ENCODE measurements at regions not wholly inside any gene's neighbourhood (a gene's known extent, or its start where the extent isn't known, plus 50 kb on each side); places are given as distances from the start of the nearest gene placed in this dataset.

- ATAC-seq (no peak), DNase-seq (no peak)
- H3K4me1 Mint-ChIP-seq, result no peaks in the 10 kb centered on the region
- H3K27ac Mint-ChIP-seq, result no peak overlapping the region
- no peak overlapping the region for H3K4me3 Mint-ChIP-seq
- POLR2A ChIA-PET, result no interaction called here
- peaks cover 0 to 14% (median 7%) of the 10 kb centered on the region in 9 donors for H3K9me3 Mint-ChIP-seq
- H3K27me3 Mint-ChIP-seq, result peaks cover 0 to 5% (median 0%) of the 10 kb centered on the region in 5 donors
- peaks cover 0 to 2% (median 0%) of the 10 kb centered on the region in 3 donors for H3K36me3 Mint-ChIP-seq
These were observed 420.1 kb upstream of the PAPPA start for GRCh38 chr9:115733318-115734110.

GRCh38 chr9:115739096-115739875, 414.3 kb upstream of the PAPPA start:
- H3K4me3 Mint-ChIP-seq, result no peak overlapping the region
- H3K4me1 Mint-ChIP-seq, result no peaks in the 10 kb centered on the region
- H3K36me3 Mint-ChIP-seq, result no peaks in the 10 kb centered on the region
- no peak for DNase-seq
- H3K27ac Mint-ChIP-seq, result no peak overlapping the region
- POLR2A ChIA-PET, result no interaction called here
- H3K9me3 Mint-ChIP-seq, result peaks cover 0 to 3% (median 0%) of the 10 kb centered on the region in 9 donors
- ATAC-seq, result no peak
- peaks cover 0 to 5% (median 0%) of the 10 kb centered on the region in 5 donors for H3K27me3 Mint-ChIP-seq

- H3K36me3 Mint-ChIP-seq, result no peaks in the 10 kb centered on the region
- no peaks in the 10 kb centered on the region for H3K4me1 Mint-ChIP-seq
- H3K27ac Mint-ChIP-seq, result no peak overlapping the region
- H3K27me3 Mint-ChIP-seq, result peaks cover 0 to 5% (median 0%) of the 10 kb centered on the region in 5 donors
- DNase-seq, result no peak
- peaks cover 0 to 2% (median 0%) of the 10 kb centered on the region in 9 donors for H3K9me3 Mint-ChIP-seq
- no peak overlapping the region for H3K4me3 Mint-ChIP-seq
- no peak for ATAC-seq
- POLR2A ChIA-PET, result no interaction called here
These were observed 412.6 kb upstream of the PAPPA start for GRCh38 chr9:115740986-115741385.

- no peaks in the 10 kb centered on the region for H3K36me3 Mint-ChIP-seq
- H3K9me3 Mint-ChIP-seq, result peaks cover 0 to 2% (median 0%) of the 10 kb centered on the region in 9 donors
- POLR2A ChIA-PET, result no interaction called here
- no peak overlapping the region for H3K27ac Mint-ChIP-seq
- ATAC-seq (no peak), DNase-seq (no peak)
- no peaks in the 10 kb centered on the region for H3K4me1 Mint-ChIP-seq
- no peak overlapping the region for H3K4me3 Mint-ChIP-seq
- H3K27me3 Mint-ChIP-seq, result no peaks in the 10 kb centered on the region
These were observed 409.6 kb upstream of the PAPPA start for GRCh38 chr9:115743709-115744605.

- ATAC-seq, result no peak
- POLR2A ChIA-PET, result no interaction called here
- Mint-ChIP-seq H3K4me3 (no peak overlapping the region), H3K27ac (no peak overlapping the region), H3K36me3 (no peaks in the 10 kb centered on the region), H3K9me3 (peaks cover 0 to 3% (median 0%) of the 10 kb centered on the region in 9 donors), H3K4me1 (no peaks in the 10 kb centered on the region), H3K27me3 (peaks cover 0 to 4% (median 0%) of the 10 kb centered on the region in 5 donors)
- DNase-seq, result no peak
These were observed 407.1 kb upstream of the PAPPA start for GRCh38 chr9:115746496-115746895.

GRCh38 chr9:115747731-115748130, 405.9 kb upstream of the PAPPA start:
- Mint-ChIP-seq H3K4me1 (no peaks in the 10 kb centered on the region), H3K4me3 (no peak overlapping the region), H3K27ac (no peak overlapping the region), H3K9me3 (peaks cover 0 to 3% (median 0%) of the 10 kb centered on the region in 9 donors), H3K36me3 (no peaks in the 10 kb centered on the region), H3K27me3 (peaks cover 0 to 7% (median 0%) of the 10 kb centered on the region in 5 donors)
- ATAC-seq (no peak), DNase-seq (no peak)
- POLR2A ChIA-PET, result no interaction called here

GRCh38 chr9:115756736-115757135, 396.9 kb upstream of the PAPPA start:
- Mint-ChIP-seq H3K27me3 (peaks cover 0 to 10% (median 0%) of the 10 kb centered on the region in 5 donors), H3K4me1 (no peaks in the 10 kb centered on the region), H3K27ac (no peak overlapping the region), H3K36me3 (no peaks in the 10 kb centered on the region), H3K9me3 (peaks cover 0 to 13% (median 0%) of the 10 kb centered on the region in 9 donors), H3K4me3 (no peak overlapping the region)
- ATAC-seq, result no peak
- POLR2A ChIA-PET, result no interaction called here
- DNase-seq, result no peak

GRCh38 chr9:115757461-115757860, 396.1 kb upstream of the PAPPA start:
- H3K36me3 Mint-ChIP-seq, result no peaks in the 10 kb centered on the region
- H3K27me3 Mint-ChIP-seq, result peaks cover 0 to 9% (median 0%) of the 10 kb centered on the region in 5 donors
- peaks cover 0 to 13% (median 0%) of the 10 kb centered on the region in 9 donors for H3K9me3 Mint-ChIP-seq
- no peak overlapping the region for H3K27ac Mint-ChIP-seq
- POLR2A ChIA-PET, result no interaction called here
- H3K4me1 Mint-ChIP-seq, result no peaks in the 10 kb centered on the region
- no peak overlapping the region for H3K4me3 Mint-ChIP-seq
- DNase-seq, result no peak
- ATAC-seq, result no peak

GRCh38 chr9:115758441-115758840, 395.1 kb upstream of the PAPPA start:
- H3K27me3 Mint-ChIP-seq, result no peaks in the 10 kb centered on the region
- H3K4me3 Mint-ChIP-seq, result no peak overlapping the region
- H3K27ac Mint-ChIP-seq, result no peak overlapping the region
- POLR2A ChIA-PET, result no interaction called here
- DNase-seq (no peak), ATAC-seq (no peak)
- H3K9me3 Mint-ChIP-seq, result peaks cover 0 to 13% (median 2%) of the 10 kb centered on the region in 9 donors
- H3K36me3 Mint-ChIP-seq, result no peaks in the 10 kb centered on the region
- no peaks in the 10 kb centered on the region for H3K4me1 Mint-ChIP-seq

GRCh38 chr9:115759426-115759825, 394.2 kb upstream of the PAPPA start:
- H3K36me3 Mint-ChIP-seq, result no peaks in the 10 kb centered on the region
- POLR2A ChIA-PET, result no interaction called here
- no peak overlapping the region for H3K27ac Mint-ChIP-seq
- no peaks in the 10 kb centered on the region for H3K27me3 Mint-ChIP-seq
- peaks cover 0 to 13% (median 2%) of the 10 kb centered on the region in 9 donors for H3K9me3 Mint-ChIP-seq
- ATAC-seq (no peak), DNase-seq (no peak)
- no peaks in the 10 kb centered on the region for H3K4me1 Mint-ChIP-seq
- H3K4me3 Mint-ChIP-seq, result no peak overlapping the region

- Mint-ChIP-seq H3K4me3 (no peak overlapping the region), H3K27me3 (no peaks in the 10 kb centered on the region), H3K9me3 (peaks cover 0 to 18% (median 3%) of the 10 kb centered on the region in 9 donors), H3K4me1 (no peaks in the 10 kb centered on the region), H3K36me3 (no peaks in the 10 kb centered on the region), H3K27ac (no peak overlapping the region)
- ATAC-seq, result no peak
- POLR2A ChIA-PET, result no interaction called here
- no peak for DNase-seq
These were observed 388.9 kb upstream of the PAPPA start for GRCh38 chr9:115764645-115765044.

- H3K9me3 Mint-ChIP-seq, result peaks cover 0 to 21% (median 4%) of the 10 kb centered on the region in 9 donors
- no peak overlapping the region for H3K4me3 Mint-ChIP-seq
- no peak overlapping the region for H3K27ac Mint-ChIP-seq
- POLR2A ChIA-PET, result no interaction called here
- ATAC-seq, result no peak
- H3K4me1 Mint-ChIP-seq, result no peaks in the 10 kb centered on the region
- H3K27me3 Mint-ChIP-seq, result peaks cover 0 to 1% (median 0%) of the 10 kb centered on the region in 5 donors
- DNase-seq, result no peak
- H3K36me3 Mint-ChIP-seq, result no peaks in the 10 kb centered on the region
These were observed 388.5 kb upstream of the PAPPA start for GRCh38 chr9:115765060-115765459.
